Liver (tissue), 8 donors: ENCODE measurements at regions not wholly inside any gene's neighbourhood (a gene's known extent, or its start where the extent isn't known, plus 50 kb on each side); places are given as distances from the start of the nearest gene placed in this dataset.

Experiments
- DNase-seq: peaks from one replicate; pipeline ENCODE4 v3.0.0-alpha.2; 2017; ENCODE audit warnings: low spot score
- H3K27ac ChIP-seq, 2 donors: one replicate each; pipeline ENCODE4 v1.7.0; 2013; ENCODE audit warnings: inconsistent platforms in 2 of 2, low read length in 2 of 2, control low read depth in 1 of 2, low read depth in 1 of 2, mild to moderate bottlenecking in 1 of 2
- H3K27me3 ChIP-seq, 4 donors: one replicate each; pipeline versions ENCODE4 v1.6.1 to v1.7.0; 2013; ENCODE audit warnings: low read length in 3 of 4, inconsistent platforms in 1 of 4, mild to moderate bottlenecking in 1 of 4, moderate library complexity in 1 of 4; ENCODE audit not compliant: control insufficient read depth in 4 of 4, insufficient read depth in 4 of 4
- H3K36me3 ChIP-seq, 4 donors: one replicate each; pipeline versions ENCODE4 v1.6.1 to v1.7.0; 2013; ENCODE audit warnings: low read length in 3 of 4, mild to moderate bottlenecking in 3 of 4, low read depth in 1 of 4, moderate library complexity in 1 of 4; ENCODE audit not compliant: control insufficient read depth in 4 of 4, insufficient read depth in 3 of 4
- H3K4me1 ChIP-seq, 4 donors: one replicate each; pipeline versions ENCODE4 v1.6.1 to v1.7.0; 2013; ENCODE audit warnings: low read length in 3 of 4, mild to moderate bottlenecking in 3 of 4, moderate library complexity in 1 of 4; ENCODE audit not compliant: control insufficient read depth in 4 of 4, insufficient read depth in 4 of 4
- H3K4me3 ChIP-seq, 3 donors: one replicate each; pipeline versions ENCODE4 v1.6.1 to v1.7.0; 2013; ENCODE audit warnings: low read length in 3 of 3, control low read depth in 1 of 3, low read depth in 1 of 3, mild to moderate bottlenecking in 1 of 3
- H3K9ac ChIP-seq, 2 donors: one replicate each; pipeline ENCODE4 v1.7.0; 2013; ENCODE audit warnings: low read length in 2 of 2, mild to moderate bottlenecking in 2 of 2, moderate library complexity in 2 of 2, control low read depth in 1 of 2, low read depth in 1 of 2
- H3K9me3 ChIP-seq, 4 donors: one replicate each; pipeline versions ENCODE4 v1.6.1 to v1.7.0; 2013; ENCODE audit warnings: low read length in 3 of 4; ENCODE audit not compliant: control insufficient read depth in 4 of 4
- EGR1 ChIP-seq, 2 donors: IDR thresholded peaks; 2 replicates each; pipeline ENCODE4 v1.6.1; 2016 to 2018; ENCODE audit warnings: antibody characterized with exemption in 2 of 2, low read depth in 2 of 2
- FOXA1 ChIP-seq: IDR thresholded peaks from 2 replicates; pipeline ENCODE4 v1.6.1; 2016; ENCODE audit warnings: antibody characterized with exemption
- FOXA2 ChIP-seq: IDR thresholded peaks from 2 replicates; pipeline ENCODE4 v1.6.1; 2016; ENCODE audit warnings: antibody characterized with exemption
- HNF4G ChIP-seq: IDR thresholded peaks from 2 replicates; pipeline ENCODE4 v1.6.1; 2016; ENCODE audit warnings: antibody characterized with exemption
- NR2F2 ChIP-seq: IDR thresholded peaks from 2 replicates; pipeline ENCODE4 v1.6.1; 2016; ENCODE audit warnings: antibody characterized with exemption
- SP1 ChIP-seq: IDR thresholded peaks from 2 replicates; pipeline ENCODE4 v1.6.1; 2018; ENCODE audit warnings: antibody characterized with exemption, mild to moderate bottlenecking
- TAF1 ChIP-seq: conservative IDR thresholded peaks from 2 replicates; pipeline ENCODE4 v1.6.1; 2016; ENCODE audit warnings: antibody characterized with exemption, mild to moderate bottlenecking
- YY1 ChIP-seq: IDR thresholded peaks from 2 replicates; pipeline ENCODE4 v1.6.1; 2016; ENCODE audit warnings: antibody characterized with exemption, mild to moderate bottlenecking
- WGBS: extraction: QIAGEN DNeasy Blood & Tissue Kit; methylation state at CpG from one replicate; pipeline ENCODE4 v1.1.7; 2013; 5-methylcytosine and 5-hydroxymethylcytosine counted together
- TF ChIP-seq, protein P1 (sequence below): fragments of 150-350 bp; IDR thresholded peaks from 2 replicates; pipeline ENCODE4 v1.5.1; 2017; ENCODE audit warnings: improper control_type of control experiment, low read depth, low read length; ENCODE audit not compliant: missing input control
- TF ChIP-seq, protein P2 (sequence below): IDR thresholded peaks from 2 replicates; pipeline ENCODE4 v1.6.1; 2016; ENCODE audit warnings: antibody characterized with exemption
- TF ChIP-seq, protein P3 (sequence below): IDR thresholded peaks from 2 replicates; pipeline ENCODE4 v1.6.1; 2016; ENCODE audit warnings: antibody characterized with exemption
- TF ChIP-seq, protein P4 (sequence below): IDR thresholded peaks from 2 replicates; pipeline ENCODE4 v1.6.1; 2016; ENCODE audit warnings: antibody characterized with exemption
- TF ChIP-seq, protein P5 (sequence below): IDR thresholded peaks from 2 replicates; pipeline ENCODE4 v1.6.1; 2016; ENCODE audit warnings: antibody characterized with exemption, mild to moderate bottlenecking
- donor health status: healthy.
- donor health status: healthy.
- donor health status: healthy.
- donor health status: healthy.
- donor health status: healthy.

DNA sequence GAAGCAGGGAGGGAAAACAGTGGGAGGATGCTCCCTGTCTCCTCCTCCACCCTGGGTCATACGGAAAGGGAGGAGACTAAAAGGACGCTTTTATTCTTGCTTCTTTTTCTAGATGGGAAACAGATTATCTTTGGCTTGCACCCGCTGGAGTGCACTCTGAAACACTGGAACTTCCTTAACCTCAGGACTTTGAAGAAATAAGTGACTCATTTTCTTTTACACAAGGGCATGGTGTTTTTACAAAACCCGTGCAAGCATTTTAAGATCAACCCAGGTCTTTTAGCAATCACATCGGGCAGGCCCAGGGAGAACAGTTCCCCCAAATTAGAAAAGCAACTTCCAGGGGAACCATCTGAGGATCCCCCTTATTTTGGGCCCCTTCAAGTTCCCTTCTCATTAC lies 80.9 kb upstream of the TSPAN11 start:
- WGBS, result 85% methylated on average over 5 of the region's 5 CpGs
- no peaks in the 10 kb centered on the region for H3K9me3 ChIP-seq

DNA sequence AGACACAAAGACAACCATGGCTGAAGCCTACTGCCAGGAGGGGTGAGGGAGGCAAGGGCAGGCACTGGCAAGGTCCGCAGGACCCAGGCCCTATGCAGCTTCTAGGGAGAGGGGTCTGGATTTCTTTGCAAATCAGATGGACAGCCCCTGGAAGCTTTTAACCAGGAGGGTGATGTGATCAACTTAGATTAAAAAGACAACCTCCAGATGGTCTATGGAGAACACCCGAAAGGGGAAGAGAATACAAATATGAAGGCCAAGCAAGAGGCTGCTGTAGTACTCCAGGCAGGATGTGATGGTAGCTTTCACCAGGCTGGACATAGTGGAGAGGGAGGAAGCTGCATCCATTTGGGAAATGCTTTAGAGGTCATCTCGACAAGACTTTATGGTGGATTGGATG lies 83.3 kb upstream of the TSPAN11 start:
- 90% methylated on average over 3 of the region's 3 CpGs for WGBS
- Histone ChIP-seq H3K9me3 (no peaks in the 10 kb centered on the region), H3K27me3 (no peaks in the 10 kb centered on the region), H3K4me1 (no peaks in the 10 kb centered on the region), H3K4me3 (no peak overlapping the region), H3K27ac (no peak overlapping the region), H3K9ac (no peak overlapping the region), H3K36me3 (no peaks in the 10 kb centered on the region)
- no peak for DNase-seq
- TF ChIP-seq EGR1 (IDR thresholded peaks at IDR 0.05; ENCODE audit: low read depth in 2 of 2) (no peak), NR2F2 (no peak), FOXA2 (no peak), YY1 (no peak), HNF4G (no peak), TAF1 (no peak)
- TF ChIP-seq, protein P1, sequence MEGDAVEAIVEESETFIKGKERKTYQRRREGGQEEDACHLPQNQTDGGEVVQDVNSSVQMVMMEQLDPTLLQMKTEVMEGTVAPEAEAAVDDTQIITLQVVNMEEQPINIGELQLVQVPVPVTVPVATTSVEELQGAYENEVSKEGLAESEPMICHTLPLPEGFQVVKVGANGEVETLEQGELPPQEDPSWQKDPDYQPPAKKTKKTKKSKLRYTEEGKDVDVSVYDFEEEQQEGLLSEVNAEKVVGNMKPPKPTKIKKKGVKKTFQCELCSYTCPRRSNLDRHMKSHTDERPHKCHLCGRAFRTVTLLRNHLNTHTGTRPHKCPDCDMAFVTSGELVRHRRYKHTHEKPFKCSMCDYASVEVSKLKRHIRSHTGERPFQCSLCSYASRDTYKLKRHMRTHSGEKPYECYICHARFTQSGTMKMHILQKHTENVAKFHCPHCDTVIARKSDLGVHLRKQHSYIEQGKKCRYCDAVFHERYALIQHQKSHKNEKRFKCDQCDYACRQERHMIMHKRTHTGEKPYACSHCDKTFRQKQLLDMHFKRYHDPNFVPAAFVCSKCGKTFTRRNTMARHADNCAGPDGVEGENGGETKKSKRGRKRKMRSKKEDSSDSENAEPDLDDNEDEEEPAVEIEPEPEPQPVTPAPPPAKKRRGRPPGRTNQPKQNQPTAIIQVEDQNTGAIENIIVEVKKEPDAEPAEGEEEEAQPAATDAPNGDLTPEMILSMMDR, result no peak
- TF ChIP-seq, protein P2, sequence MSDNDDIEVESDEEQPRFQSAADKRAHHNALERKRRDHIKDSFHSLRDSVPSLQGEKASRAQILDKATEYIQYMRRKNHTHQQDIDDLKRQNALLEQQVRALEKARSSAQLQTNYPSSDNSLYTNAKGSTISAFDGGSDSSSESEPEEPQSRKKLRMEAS, result no peak
- TF ChIP-seq, protein P3, sequence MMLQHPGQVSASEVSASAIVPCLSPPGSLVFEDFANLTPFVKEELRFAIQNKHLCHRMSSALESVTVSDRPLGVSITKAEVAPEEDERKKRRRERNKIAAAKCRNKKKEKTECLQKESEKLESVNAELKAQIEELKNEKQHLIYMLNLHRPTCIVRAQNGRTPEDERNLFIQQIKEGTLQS, result no peak
- TF ChIP-seq, protein P4, sequence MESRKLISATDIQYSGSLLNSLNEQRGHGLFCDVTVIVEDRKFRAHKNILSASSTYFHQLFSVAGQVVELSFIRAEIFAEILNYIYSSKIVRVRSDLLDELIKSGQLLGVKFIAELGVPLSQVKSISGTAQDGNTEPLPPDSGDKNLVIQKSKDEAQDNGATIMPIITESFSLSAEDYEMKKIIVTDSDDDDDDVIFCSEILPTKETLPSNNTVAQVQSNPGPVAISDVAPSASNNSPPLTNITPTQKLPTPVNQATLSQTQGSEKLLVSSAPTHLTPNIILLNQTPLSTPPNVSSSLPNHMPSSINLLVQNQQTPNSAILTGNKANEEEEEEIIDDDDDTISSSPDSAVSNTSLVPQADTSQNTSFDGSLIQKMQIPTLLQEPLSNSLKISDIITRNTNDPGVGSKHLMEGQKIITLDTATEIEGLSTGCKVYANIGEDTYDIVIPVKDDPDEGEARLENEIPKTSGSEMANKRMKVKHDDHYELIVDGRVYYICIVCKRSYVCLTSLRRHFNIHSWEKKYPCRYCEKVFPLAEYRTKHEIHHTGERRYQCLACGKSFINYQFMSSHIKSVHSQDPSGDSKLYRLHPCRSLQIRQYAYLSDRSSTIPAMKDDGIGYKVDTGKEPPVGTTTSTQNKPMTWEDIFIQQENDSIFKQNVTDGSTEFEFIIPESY, result no peak

More for the DNA sequence above, 80.9 kb upstream of the TSPAN11 start:
- no peak for DNase-seq
- TF ChIP-seq NR2F2 (no peak), FOXA2 (no peak), FOXA1 (no peak), TAF1 (no peak), HNF4G (no peak), SP1 (no peak), EGR1 (IDR thresholded peaks at IDR 0.05; ENCODE audit: low read depth in 2 of 2) (no peak)
- TF ChIP-seq, protein P4, result no peak
- TF ChIP-seq, protein P5, sequence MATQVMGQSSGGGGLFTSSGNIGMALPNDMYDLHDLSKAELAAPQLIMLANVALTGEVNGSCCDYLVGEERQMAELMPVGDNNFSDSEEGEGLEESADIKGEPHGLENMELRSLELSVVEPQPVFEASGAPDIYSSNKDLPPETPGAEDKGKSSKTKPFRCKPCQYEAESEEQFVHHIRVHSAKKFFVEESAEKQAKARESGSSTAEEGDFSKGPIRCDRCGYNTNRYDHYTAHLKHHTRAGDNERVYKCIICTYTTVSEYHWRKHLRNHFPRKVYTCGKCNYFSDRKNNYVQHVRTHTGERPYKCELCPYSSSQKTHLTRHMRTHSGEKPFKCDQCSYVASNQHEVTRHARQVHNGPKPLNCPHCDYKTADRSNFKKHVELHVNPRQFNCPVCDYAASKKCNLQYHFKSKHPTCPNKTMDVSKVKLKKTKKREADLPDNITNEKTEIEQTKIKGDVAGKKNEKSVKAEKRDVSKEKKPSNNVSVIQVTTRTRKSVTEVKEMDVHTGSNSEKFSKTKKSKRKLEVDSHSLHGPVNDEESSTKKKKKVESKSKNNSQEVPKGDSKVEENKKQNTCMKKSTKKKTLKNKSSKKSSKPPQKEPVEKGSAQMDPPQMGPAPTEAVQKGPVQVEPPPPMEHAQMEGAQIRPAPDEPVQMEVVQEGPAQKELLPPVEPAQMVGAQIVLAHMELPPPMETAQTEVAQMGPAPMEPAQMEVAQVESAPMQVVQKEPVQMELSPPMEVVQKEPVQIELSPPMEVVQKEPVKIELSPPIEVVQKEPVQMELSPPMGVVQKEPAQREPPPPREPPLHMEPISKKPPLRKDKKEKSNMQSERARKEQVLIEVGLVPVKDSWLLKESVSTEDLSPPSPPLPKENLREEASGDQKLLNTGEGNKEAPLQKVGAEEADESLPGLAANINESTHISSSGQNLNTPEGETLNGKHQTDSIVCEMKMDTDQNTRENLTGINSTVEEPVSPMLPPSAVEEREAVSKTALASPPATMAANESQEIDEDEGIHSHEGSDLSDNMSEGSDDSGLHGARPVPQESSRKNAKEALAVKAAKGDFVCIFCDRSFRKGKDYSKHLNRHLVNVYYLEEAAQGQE, result no peak
- TF ChIP-seq, protein P1, result no peak
- H3K4me3 ChIP-seq, result no peak overlapping the region
- H3K9ac ChIP-seq, result no peak overlapping the region
- no peaks in the 10 kb centered on the region for H3K27me3 ChIP-seq
- H3K4me1 ChIP-seq, result no peaks in the 10 kb centered on the region
- no peaks in the 10 kb centered on the region for H3K36me3 ChIP-seq
- no peak overlapping the region for H3K27ac ChIP-seq
